ENCODE measurements at regions not wholly inside any gene's neighbourhood (a gene's known extent, or its start where the extent isn't known, plus 50 kb on each side); places are given as distances from the start of the nearest gene placed in this dataset.

DNA sequence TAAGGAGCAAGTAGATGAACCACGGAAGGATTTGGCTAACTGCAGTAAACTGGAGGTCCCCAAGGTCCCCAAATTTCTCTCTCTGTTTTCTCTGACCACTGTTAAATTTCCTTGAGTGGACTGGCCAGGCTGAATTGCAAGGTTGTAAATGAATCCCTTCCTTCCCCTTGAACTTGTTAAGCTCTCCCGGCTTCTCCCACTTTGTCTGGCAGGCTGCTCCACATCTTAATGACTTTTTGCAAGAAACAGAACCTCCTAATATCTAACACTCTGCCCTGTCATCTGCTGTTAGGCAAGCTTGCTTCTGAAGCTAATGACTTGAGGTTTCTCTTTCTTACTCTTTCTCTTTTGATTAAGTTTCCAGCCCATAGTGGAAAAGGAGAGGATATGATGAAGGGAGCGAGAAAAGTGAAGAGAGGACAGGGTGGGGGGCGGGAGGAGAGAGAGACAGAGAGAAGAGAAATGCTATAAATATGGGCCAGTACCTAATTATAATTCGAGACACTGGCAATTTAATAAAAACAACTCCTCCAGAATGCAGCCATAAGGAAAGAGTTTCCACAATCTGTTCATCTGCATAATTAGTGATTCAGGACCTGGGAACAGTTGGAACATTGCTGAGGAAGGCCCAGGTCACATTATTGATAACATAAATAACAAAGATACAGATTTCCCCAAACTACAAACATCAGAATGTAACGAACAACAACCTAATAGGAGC is 437.3 kb upstream of the MPDZ start:
- ChIA-PET CTCF (interaction anchor here (1.8 kb wide), 1 partner anchor 12 kb away, joined by 5 read pairs; no protein-coding TSS in a partner anchor), POLR2A (no interaction called here)
- H3K4me3 ChIP-seq, result no peak overlapping the region
- FAIRE-seq (no peak), DNase-seq (ENCODE audit: low read depth in 1 of 2, low spot score in 1 of 2) (no peak), ATAC-seq (no peak)
- H3K4me1 ChIP-seq, result no peaks in the 10 kb centered on the region
- H3K27ac ChIP-seq, result no peak overlapping the region
- H3K9me3 ChIP-seq, result no peaks in the 10 kb centered on the region
- 7% methylated on average over 6 of the region's 6 CpGs for WGBS (ENCODE audit: missing lambda C conversion rate)
- TF ChIP-seq HOXA7 (CRISPR knock-in tag; IDR thresholded peaks at IDR 0.05) (no peak), CHD4 (IDR thresholded peaks at IDR 0.05; ENCODE audit: borderline replicate concordance) (no peak), HOXB13 (CRISPR knock-in tag; IDR thresholded peaks at IDR 0.05; ENCODE audit: low read depth) (no peak), GATA3 (IDR thresholded peaks at IDR 0.05; ENCODE audit: borderline replicate concordance) (no peak), MAZ (IDR thresholded peaks at IDR 0.05; ENCODE audit: borderline replicate concordance, low read depth, low read length) (no peak), EP300 (IDR thresholded peaks at IDR 0.05) (no peak), NR3C1 (IDR thresholded peaks at IDR 0.05) (no peak), EHF (CRISPR knock-in tag; IDR thresholded peaks at IDR 0.05) (no peak), ATOH8 (CRISPR knock-in tag; IDR thresholded peaks at IDR 0.05; ENCODE audit: low read depth) (no peak), BCL3 (IDR thresholded peaks at IDR 0.05) (no peak), MYC (IDR thresholded peaks at IDR 0.05; ENCODE audit: borderline replicate concordance, low read length) (no peak), JUNB (IDR thresholded peaks at IDR 0.05) (no peak), FOSB (CRISPR knock-in tag; IDR thresholded peaks at IDR 0.05) (no peak)
- TF ChIP-seq, protein P1, sequence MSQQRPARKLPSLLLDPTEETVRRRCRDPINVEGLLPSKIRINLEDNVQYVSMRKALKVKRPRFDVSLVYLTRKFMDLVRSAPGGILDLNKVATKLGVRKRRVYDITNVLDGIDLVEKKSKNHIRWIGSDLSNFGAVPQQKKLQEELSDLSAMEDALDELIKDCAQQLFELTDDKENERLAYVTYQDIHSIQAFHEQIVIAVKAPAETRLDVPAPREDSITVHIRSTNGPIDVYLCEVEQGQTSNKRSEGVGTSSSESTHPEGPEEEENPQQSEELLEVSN (IDR thresholded peaks at IDR 0.05; ENCODE audit: borderline replicate concordance, low read depth), result no peak
- TF ChIP-seq, protein P2, sequence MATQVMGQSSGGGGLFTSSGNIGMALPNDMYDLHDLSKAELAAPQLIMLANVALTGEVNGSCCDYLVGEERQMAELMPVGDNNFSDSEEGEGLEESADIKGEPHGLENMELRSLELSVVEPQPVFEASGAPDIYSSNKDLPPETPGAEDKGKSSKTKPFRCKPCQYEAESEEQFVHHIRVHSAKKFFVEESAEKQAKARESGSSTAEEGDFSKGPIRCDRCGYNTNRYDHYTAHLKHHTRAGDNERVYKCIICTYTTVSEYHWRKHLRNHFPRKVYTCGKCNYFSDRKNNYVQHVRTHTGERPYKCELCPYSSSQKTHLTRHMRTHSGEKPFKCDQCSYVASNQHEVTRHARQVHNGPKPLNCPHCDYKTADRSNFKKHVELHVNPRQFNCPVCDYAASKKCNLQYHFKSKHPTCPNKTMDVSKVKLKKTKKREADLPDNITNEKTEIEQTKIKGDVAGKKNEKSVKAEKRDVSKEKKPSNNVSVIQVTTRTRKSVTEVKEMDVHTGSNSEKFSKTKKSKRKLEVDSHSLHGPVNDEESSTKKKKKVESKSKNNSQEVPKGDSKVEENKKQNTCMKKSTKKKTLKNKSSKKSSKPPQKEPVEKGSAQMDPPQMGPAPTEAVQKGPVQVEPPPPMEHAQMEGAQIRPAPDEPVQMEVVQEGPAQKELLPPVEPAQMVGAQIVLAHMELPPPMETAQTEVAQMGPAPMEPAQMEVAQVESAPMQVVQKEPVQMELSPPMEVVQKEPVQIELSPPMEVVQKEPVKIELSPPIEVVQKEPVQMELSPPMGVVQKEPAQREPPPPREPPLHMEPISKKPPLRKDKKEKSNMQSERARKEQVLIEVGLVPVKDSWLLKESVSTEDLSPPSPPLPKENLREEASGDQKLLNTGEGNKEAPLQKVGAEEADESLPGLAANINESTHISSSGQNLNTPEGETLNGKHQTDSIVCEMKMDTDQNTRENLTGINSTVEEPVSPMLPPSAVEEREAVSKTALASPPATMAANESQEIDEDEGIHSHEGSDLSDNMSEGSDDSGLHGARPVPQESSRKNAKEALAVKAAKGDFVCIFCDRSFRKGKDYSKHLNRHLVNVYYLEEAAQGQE (IDR thresholded peaks at IDR 0.05), result no peak
- TF ChIP-seq, protein P3, sequence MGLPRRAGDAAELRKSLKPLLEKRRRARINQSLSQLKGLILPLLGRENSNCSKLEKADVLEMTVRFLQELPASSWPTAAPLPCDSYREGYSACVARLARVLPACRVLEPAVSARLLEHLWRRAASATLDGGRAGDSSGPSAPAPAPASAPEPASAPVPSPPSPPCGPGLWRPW (IDR thresholded peaks at IDR 0.05), result no peak
- H3K4me2 ChIP-seq, result no peak overlapping the region

DNA sequence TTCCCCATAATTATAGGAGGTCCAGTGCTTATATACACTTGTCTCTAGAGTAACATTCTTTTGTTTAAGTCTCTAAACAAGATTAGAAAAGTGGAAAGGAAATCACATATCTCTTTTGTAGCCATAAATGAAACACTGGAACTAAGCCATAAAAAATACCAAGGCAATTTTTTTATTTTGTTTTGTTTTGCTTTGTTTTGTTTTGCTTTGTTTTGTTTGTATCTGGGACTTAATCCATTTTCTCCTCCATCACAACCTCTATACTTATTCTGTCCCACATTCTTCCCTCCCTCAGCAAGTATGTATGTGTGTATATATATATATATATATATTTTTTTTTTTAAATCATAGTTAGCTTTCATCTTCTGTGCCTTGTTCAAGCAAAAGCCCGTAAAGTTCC is 436.6 kb upstream of the MPDZ start:
- Histone ChIP-seq H3K4me2 (no peak overlapping the region), H3K4me3 (no peak overlapping the region), H3K4me1 (no peaks in the 10 kb centered on the region), H3K27ac (no peak overlapping the region), H3K9me3 (no peaks in the 10 kb centered on the region)
- no peak for DNase-seq (ENCODE audit: low read depth in 1 of 2, low spot score in 1 of 2)
- TF ChIP-seq JUNB (IDR thresholded peaks at IDR 0.05) (no peak), KDM5A (IDR thresholded peaks at IDR 0.05) (no peak), ESRRA (IDR thresholded peaks at IDR 0.05; ENCODE audit: borderline replicate concordance, low read length) (no peak), EHMT2 (IDR thresholded peaks at IDR 0.05; ENCODE audit: low read depth) (no peak), EP300 (IDR thresholded peaks at IDR 0.05) (no peak)
- 9% methylated on average over 1 of the region's 1 CpG for WGBS (ENCODE audit: missing lambda C conversion rate)
- CTCF ChIA-PET, result interaction anchor here (1.8 kb wide), 1 partner anchor 12 kb away, joined by 5 read pairs; no protein-coding TSS in a partner anchor
- POLR2A ChIA-PET, result no interaction called here
- no peak for FAIRE-seq
- ATAC-seq, result no peak

Measured in A549 (cell line).